Activated effector memory CD4-positive, alpha-beta T cell treated with Interleukin-2 at 50 U/mL for 16 hours (primary cell): ENCODE measurements at regions not wholly inside any gene's neighbourhood (a gene's known extent, or its start where the extent isn't known, plus 50 kb on each side); places are given as distances from the start of the nearest gene placed in this dataset.
A peak's percentile ranks its signal among the peaks of the same experiment; 100 is the strongest.
"Not testable (repeated sequence)": the region's sequence is repeated elsewhere in the genome, so short reads cannot be mapped to it uniquely, and the experiment has no call there.

Experiments
- DNase-seq: peaks from one replicate; pipeline ENCODE4 v3.0.0-alpha.2; 2020

- DNase-seq: no peak
These were observed 160.5 kb upstream of the C2CD4B start for GRCh38 chr15:62325597-62325996.

- DNase-seq: no peak
These were observed 161.5 kb upstream of the C2CD4B start for GRCh38 chr15:62326460-62327011.

- no peak for DNase-seq
These were observed 162.3 kb upstream of the C2CD4B start for GRCh38 chr15:62327406-62327805.

DNA sequence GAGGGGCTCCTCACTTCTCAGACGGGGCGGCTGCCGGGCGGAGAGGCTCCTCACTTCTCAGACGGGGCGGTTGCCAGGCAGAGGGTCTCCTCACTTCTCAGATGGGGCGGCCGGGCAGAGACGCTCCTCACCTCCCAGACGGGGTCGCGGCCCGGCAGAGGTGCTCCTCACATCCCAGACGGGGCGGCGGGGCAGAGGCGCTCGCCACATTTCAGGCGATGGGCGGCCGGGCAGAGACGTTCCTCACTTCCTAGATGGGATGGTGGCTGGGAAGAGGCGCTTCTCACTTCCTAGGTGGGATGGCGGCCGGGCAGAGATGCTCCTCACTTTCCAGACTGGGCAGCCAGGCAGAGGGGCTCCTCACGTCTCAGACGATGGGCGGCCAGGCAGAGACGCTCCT lies 167.4 kb upstream of the C2CD4B start:
- not testable (repeated sequence) for DNase-seq

DNA sequence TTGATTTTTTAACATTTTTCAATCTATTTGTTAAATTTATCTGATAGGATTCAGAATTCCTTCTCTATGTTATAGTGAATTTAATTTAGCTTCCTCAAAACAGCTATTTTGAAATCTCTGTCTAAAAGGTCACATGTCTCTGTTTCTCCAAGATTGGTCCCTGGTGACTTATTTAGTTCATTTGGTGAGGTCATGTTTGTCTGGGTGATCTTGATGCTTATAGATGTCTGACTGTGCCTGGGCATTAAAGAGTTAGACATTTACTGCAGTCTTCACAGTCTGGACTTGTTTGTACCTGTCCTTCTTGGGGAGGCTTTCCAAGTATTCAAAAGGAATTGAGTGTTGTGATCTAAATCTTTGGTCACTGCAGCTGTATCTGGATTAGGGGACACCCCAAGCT lies 169.5 kb upstream of the C2CD4B start:
- DNase-seq: no peak

GRCh38 chr15:62337934-62338333 lies 172.8 kb upstream of the C2CD4B start:
- DNase-seq: no peak

GRCh38 chr15:62338497-62338896 lies 173.4 kb upstream of the C2CD4B start:
- DNase-seq: no peak

DNA sequence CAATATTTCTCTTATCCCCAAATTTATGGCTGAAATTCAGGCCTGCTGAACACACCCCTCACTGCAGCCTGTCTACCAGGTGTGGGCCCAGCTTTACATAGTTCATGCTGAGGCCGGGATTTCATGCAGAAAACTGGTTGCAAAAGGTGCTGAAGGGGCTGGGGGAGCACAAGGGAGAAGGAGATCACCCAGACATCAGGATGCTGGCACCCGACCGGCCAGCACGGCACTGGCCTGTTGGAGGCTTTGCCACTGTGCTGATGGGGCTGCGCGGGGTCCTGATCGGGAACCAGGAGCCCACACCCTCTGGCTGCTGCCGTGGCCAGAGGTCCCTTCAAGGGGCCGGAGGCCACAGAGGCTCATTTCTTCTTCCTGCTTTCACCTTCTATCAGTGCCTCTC lies 177.9 kb upstream of the C2CD4B start:
- DNase-seq: no peak

GRCh38 chr15:62343397-62343796 lies 178.3 kb upstream of the C2CD4B start:
- no peak for DNase-seq

- peak; percentile 35 for DNase-seq
These were observed 179.9 kb upstream of the C2CD4B start for GRCh38 chr15:62344806-62345539.

DNA sequence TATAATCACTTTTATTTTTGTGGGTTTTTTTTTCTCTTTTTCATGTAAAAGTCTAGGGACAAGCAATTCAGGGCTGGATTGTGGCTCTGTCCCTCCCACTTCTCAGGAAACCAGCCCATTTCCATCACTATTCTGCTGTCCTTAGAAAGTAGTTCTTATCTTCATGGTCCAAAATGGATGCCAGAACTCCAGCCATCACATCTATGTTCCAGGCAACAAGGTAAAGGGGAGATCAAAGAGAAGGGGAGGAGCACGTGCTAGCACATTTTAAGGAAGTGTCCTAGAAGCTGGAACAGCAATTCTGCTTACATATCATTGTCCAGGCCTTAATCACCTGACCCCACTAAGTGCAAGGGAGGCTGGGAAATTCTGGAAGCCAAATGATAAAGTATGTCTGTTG lies 181.1 kb upstream of the C2CD4B start:
- DNase-seq: no peak

- no peak for DNase-seq
These were observed 183.0 kb upstream of the C2CD4B start for GRCh38 chr15:62348118-62348517.

GRCh38 chr15:62348623-62349022 lies 183.5 kb upstream of the C2CD4B start:
- DNase-seq: no peak

DNA sequence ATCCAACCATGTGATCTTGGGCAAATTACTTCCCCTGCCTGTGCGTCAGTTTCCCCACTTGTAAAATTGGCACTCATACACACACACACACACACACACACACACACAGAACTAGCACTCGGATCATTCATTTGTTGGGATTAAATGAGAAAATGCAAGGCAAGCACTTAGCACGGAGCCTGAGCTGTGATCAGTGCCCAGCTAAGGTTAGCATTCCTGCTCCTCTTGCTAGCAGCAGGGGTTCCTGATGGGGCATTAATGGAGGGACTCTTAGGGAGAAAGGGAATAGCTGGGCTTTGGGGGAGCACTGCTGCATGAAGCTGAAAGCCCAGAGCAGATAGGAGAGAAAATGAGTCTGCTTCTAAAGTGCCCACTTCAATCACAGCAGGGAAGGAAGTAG lies 187.7 kb upstream of the C2CD4B start:
- DNase-seq: no peak

DNA sequence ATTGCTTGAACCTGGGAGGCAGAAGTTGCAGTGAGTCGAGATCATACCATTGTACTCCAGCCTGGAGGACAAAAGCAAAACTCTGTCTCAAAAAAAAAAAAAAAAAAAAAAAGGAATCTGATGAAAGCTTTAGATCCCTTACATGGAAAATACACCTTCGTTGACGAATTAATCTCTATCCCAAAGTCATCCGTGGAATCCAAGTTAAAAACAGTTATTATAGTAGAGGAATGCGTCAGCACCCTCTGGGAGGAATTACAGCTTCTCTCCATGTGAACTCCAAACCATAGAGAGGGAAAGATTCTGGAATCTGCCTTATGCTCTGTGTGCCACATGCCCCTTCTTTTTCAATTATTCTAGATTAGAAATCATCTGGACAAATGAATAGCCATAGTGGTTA lies 192.3 kb upstream of the C2CD4B start:
- DNase-seq: no peak

DNA sequence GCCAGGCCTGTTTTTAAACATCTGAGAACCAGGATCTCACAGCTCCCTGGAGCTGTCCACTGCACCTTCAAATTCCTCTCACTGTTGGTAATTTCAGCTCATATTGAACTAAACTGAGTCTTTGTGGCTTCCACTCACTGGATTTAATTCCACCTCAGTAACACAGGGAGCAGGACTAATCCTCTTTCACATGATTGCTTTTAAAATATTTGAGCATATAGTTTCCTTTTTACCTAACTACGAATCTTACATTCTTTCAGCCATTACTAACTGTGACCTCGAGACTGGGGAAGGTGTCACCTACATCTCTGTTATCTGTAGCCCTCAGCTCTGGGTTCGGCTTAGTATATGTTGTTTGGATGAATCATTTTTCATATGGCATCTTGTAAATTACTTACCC lies 194.3 kb upstream of the C2CD4B start:
- DNase-seq: no peak

- no peak for DNase-seq
These were observed 195.4 kb upstream of the C2CD4B start for GRCh38 chr15:62360332-62361097.

DNA sequence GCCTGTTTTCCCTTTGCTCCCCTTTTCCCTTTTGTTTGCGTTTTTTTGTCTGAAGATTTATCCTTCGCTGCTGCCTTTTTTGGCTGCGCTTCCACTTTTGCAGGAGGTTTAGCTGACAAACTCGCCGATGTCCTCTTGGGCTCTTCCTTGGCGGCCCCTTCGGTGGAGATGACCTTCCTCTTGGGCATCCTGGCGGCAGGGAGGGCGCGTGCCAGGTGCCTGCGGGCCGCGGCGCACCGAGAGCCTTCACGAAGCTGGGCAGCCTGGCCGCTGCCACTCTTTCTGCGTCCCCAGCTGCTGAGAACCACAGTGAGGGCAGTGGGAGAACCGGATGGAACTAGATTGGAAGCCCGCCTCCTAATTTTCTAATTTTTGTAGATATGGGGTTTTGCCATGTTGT lies 197.1 kb upstream of the C2CD4B start:
- no peak for DNase-seq

DNA sequence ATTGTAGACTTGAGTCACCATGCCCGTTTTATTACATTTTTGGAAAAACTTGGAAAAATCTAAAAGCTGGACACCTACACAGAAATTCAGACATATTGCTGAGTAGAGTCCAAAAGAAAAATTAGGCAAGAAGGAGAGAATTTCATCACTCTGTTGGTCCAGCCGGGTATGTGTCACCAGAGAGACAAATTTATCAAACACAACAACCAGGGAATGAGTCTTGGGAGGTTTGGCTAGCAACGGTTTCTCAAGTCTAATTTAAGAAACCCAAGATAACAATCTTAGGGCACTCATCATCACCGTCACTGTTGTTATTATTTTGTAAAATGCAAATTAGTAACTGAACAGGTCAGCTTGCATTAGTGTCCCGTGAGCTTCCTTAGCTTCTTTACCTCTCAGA lies 197.5 kb upstream of the C2CD4B start:
- no peak for DNase-seq

DNA sequence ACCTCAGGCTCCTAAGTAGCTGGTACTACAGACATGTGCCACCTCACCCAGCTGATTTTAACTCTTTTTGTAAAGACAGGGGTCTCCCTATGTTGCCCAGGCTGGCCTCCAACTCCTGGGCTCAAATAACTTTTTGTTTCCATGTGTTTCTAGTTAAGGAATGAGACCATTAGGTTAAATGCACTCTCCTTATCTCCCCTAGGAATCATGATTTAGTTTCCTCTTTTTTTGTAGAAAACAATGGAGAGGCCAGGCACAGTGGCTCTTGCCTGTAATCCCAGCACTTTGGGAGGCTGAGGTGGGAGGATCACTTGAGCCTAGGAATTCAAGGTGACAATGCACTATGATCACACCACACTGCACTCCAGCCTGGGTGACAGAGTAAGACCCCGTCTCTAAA lies 198.8 kb upstream of the C2CD4B start:
- no peak for DNase-seq

GRCh38 chr15:62365795-62366442 lies 200.8 kb upstream of the C2CD4B start:
- no peak for DNase-seq

DNA sequence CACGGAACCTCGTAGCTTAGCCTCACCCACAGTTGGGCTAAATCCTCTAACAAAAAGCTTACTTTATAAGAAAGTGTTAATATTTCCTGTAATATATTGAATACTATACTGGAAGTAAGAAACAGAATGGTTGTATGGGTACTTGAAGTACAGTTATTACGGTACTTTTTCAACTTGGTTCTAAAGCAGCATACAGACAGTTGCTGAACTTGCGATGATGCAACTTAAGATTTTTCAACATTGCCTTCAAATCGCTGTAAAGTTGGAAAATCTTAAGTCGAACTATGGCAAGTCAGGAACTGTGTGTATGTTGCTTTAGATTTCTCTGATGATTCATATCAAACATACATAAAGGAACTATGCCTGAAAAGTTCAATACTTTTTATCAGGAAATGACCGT lies 204.4 kb upstream of the C2CD4B start:
- no peak for DNase-seq

GRCh38 chr15:62371683-62372082 lies 206.6 kb upstream of the C2CD4B start:
- DNase-seq: not testable (repeated sequence)
